Smooth muscle cell (in vitro differentiated cells): ENCODE measurements at regions not wholly inside any gene's neighbourhood (a gene's known extent, or its start where the extent isn't known, plus 50 kb on each side); places are given as distances from the start of the nearest gene placed in this dataset.
"Not testable (repeated sequence)": the region's sequence is repeated elsewhere in the genome, so short reads cannot be mapped to it uniquely, and the experiment has no call there.

Source experiments
- DNase-seq: peaks from one replicate; lab custom pipeline; 2025; ENCODE audit not compliant: unreplicated experiment; lab: John Stamatoyannopoulos, UW
- H2AFZ ChIP-seq: fragments of 200-600 bp; sonication (generic); 2 replicates; pipeline ENCODE4 v1.6.0; 2016; ENCODE audit warnings: antibody characterized with exemption, low read depth, mild to moderate bottlenecking
- H3F3A ChIP-seq: fragments of 200-600 bp; sonication (generic); 2 replicates; pipeline ENCODE4 v1.6.0; 2017; ENCODE audit warnings: antibody characterized with exemption, low read depth
- H3K27ac ChIP-seq: fragments of 200-600 bp; sonication (generic); 2 replicates; pipeline ENCODE4 v1.5.1; 2016; ENCODE audit warnings: low read depth, mild to moderate bottlenecking
- H3K27me3 ChIP-seq: fragments of 200-600 bp; sonication (generic); 2 replicates; pipeline ENCODE4 v1.6.1; 2016; ENCODE audit warnings: low read depth, mild to moderate bottlenecking
- H3K36me3 ChIP-seq: fragments of 200-600 bp; sonication (generic); 2 replicates; pipeline ENCODE4 v1.5.1; 2016; ENCODE audit warnings: low read depth
- H3K4me1 ChIP-seq: fragments of 200-600 bp; sonication (generic); 2 replicates; pipeline ENCODE4 v1.5.1; 2016; ENCODE audit warnings: low read depth
- H3K4me2 ChIP-seq: fragments of 200-600 bp; sonication (generic); 2 replicates; pipeline ENCODE4 v1.6.0; 2016; ENCODE audit warnings: mild to moderate bottlenecking
- H3K4me3 ChIP-seq: fragments of 200-600 bp; sonication (generic); 2 replicates; pipeline ENCODE4 v1.5.1; 2016; ENCODE audit warnings: mild to moderate bottlenecking
- H3K79me2 ChIP-seq: fragments of 200-600 bp; sonication (generic); 2 replicates; pipeline ENCODE4 v1.6.0; 2016; ENCODE audit warnings: low read depth, mild to moderate bottlenecking
- H3K9ac ChIP-seq: fragments of 200-600 bp; sonication (generic); 2 replicates; pipeline ENCODE4 v1.6.0; 2016; ENCODE audit warnings: low read depth
- H3K9me3 ChIP-seq: fragments of 200-600 bp; sonication (generic); replicated peaks from 2 replicates; pipeline ENCODE4 v1.5.1; 2016; ENCODE audit warnings: low read depth
- H4K20me1 ChIP-seq: fragments of 200-600 bp; sonication (generic); 2 replicates; pipeline ENCODE4 v1.6.0; 2016; ENCODE audit warnings: low read depth
- WGBS: methylation state at CpG from one replicate; pipeline ENCODE4 v1.1.7; 2016; ENCODE audit warnings: low lambda C conversion rate; 5-methylcytosine and 5-hydroxymethylcytosine counted together
- TF ChIP-seq, protein P1 (sequence below): fragments of 200-600 bp; sonication (generic); IDR thresholded peaks from 2 replicates; pipeline ENCODE4 v1.5.1; 2017; ENCODE audit warnings: borderline replicate concordance, mild to moderate bottlenecking, antibody characterized with exemption; ENCODE audit not compliant: insufficient read depth, poor library complexity, severe bottlenecking

DNA sequence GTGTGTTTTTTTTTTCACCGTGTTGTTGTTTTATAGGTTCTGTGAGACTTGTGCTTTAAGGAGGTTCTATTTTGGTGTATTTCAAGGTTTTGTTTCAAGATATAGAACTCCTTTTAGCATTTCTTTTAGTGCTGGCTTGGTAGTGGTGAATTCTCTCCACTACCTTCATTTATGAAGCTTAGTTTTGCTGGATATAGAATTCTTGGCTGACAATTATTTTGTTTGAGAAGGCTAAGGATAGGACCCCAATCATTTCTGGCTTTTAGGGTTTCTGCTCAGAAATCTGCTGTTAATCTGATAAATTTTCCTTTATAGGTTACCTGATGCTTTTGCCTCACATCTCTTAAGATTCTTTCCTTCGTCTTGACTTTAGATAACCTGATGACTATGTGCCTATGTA lies 66.8 kb downstream of the MSTN start:
- no peak overlapping the region for H3K4me2 ChIP-seq
- TF ChIP-seq, protein P1, sequence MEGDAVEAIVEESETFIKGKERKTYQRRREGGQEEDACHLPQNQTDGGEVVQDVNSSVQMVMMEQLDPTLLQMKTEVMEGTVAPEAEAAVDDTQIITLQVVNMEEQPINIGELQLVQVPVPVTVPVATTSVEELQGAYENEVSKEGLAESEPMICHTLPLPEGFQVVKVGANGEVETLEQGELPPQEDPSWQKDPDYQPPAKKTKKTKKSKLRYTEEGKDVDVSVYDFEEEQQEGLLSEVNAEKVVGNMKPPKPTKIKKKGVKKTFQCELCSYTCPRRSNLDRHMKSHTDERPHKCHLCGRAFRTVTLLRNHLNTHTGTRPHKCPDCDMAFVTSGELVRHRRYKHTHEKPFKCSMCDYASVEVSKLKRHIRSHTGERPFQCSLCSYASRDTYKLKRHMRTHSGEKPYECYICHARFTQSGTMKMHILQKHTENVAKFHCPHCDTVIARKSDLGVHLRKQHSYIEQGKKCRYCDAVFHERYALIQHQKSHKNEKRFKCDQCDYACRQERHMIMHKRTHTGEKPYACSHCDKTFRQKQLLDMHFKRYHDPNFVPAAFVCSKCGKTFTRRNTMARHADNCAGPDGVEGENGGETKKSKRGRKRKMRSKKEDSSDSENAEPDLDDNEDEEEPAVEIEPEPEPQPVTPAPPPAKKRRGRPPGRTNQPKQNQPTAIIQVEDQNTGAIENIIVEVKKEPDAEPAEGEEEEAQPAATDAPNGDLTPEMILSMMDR = no peak
- H4K20me1 ChIP-seq = no peaks in the 10 kb centered on the region
- H3K79me2 ChIP-seq = no peaks in the 10 kb centered on the region
- no peaks in the 10 kb centered on the region for H3K36me3 ChIP-seq
- H3K27ac ChIP-seq = no peak overlapping the region
- no peak overlapping the region for H3K9ac ChIP-seq
- DNase-seq = no peak
- no peak overlapping the region for H3K4me3 ChIP-seq
- H3K4me1 ChIP-seq = no peaks in the 10 kb centered on the region
- no peak overlapping the region for H2AFZ ChIP-seq
- H3K27me3 ChIP-seq = no peaks in the 10 kb centered on the region
- H3F3A ChIP-seq = no peaks in the 10 kb centered on the region
- WGBS = 71% methylated on average over 2 of the region's 2 CpGs
- H3K9me3 ChIP-seq = no peaks in the 10 kb centered on the region

DNA sequence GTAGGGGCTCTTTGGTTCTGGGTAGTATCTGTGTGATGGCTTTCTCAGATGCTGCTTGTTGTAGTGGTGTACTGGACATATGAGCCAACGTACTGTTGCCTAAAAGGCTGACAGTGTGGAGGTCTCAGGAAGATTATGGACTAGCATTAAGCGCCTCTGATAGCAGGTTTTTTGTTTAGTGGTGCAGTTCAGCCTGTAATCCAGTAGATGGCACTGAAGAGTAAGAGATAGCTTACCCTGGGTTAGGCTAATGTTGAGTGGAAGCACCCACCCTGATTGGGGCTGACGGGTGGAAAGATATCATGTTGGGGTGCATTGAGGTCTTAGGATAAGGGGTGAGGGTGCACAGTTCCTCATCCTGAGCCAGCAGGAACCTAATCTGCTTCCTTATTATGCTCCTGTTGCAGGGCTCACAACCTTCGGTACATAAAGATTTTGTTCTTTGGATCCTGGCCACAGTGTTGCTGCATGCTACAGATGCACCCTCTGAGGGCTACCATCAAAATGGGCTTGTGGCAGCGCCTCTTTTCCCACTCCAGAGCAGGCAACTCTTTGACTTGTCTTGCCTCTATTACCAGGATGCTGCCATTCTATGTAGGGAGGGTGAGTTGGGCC lies 79.6 kb downstream of the MSTN start:
- Histone ChIP-seq H3K9me3 (peaks cover 10% of the 10 kb centered on the region), H4K20me1 (no peaks in the 10 kb centered on the region), H3F3A (no peaks in the 10 kb centered on the region), H3K79me2 (no peaks in the 10 kb centered on the region), H3K4me2 (no peak overlapping the region), H3K4me1 (no peaks in the 10 kb centered on the region), H2AFZ (no peak overlapping the region), H3K36me3 (no peaks in the 10 kb centered on the region), H3K27ac (no peak overlapping the region), H3K9ac (no peak overlapping the region), H3K27me3 (no peaks in the 10 kb centered on the region), H3K4me3 (no peak overlapping the region)
- TF ChIP-seq, protein P1 = peak; percentile 16
- 71% methylated on average over 5 of the region's 5 CpGs for WGBS
- no peak for DNase-seq

DNA sequence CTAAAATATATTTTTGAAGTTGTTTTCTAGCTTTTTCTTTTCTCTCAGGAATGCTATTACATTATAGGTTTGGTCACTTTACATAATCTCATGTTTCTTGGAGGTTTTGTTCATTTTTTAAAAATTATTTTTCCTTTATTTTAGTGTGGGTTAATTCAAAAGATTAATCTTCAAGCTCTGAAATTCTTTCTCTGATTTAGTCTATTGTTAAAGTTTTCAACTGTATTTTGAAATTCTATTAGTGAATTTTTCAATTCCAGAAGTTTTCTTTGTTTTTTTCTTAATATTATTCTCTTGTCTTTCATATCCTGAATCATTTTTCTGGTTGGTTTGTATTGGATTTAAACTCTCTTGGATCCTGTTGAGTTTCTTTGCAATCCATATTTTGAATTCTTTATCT lies 80.4 kb downstream of the MSTN start:
- no peak overlapping the region for H3K4me3 ChIP-seq
- H3K36me3 ChIP-seq = no peaks in the 10 kb centered on the region
- H3K4me2 ChIP-seq = no peak overlapping the region
- no peak overlapping the region for H2AFZ ChIP-seq
- H3K27ac ChIP-seq = no peak overlapping the region
- H3K4me1 ChIP-seq = no peaks in the 10 kb centered on the region
- no peaks in the 10 kb centered on the region for H3F3A ChIP-seq
- H3K27me3 ChIP-seq = no peaks in the 10 kb centered on the region
- no peaks in the 10 kb centered on the region for H3K79me2 ChIP-seq
- H4K20me1 ChIP-seq = no peaks in the 10 kb centered on the region
- H3K9me3 ChIP-seq = peaks cover 10% of the 10 kb centered on the region
- TF ChIP-seq, protein P1 = no peak
- no peak for DNase-seq
- H3K9ac ChIP-seq = no peak overlapping the region

DNA sequence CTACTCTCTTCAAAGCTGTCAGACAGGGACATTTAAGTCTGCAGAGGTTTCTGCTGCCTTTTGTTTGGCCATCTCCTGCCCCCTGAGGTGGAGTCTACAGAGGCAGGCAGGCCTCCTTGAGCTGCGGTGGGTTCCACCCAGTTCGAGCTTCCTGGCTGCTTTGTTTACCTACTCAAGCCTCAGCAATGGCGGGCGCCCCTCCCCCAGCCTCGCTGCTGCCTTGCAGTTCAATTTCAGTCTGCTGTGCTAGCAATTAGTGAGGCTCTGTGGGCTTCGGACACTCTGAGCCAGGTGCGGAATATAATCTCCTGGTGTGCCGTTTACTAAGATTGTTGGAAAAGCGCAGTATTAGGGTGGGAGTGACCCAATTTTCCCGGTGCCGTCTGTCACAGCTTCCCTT lies 86.0 kb downstream of the MSTN start:
- not testable (repeated sequence) for H3F3A ChIP-seq, H4K20me1 ChIP-seq, H3K27ac ChIP-seq, H3K79me2 ChIP-seq, H3K27me3 ChIP-seq, DNase-seq, H3K9ac ChIP-seq, H3K4me1 ChIP-seq, H3K36me3 ChIP-seq, H3K4me3 ChIP-seq, H2AFZ ChIP-seq, H3K9me3 ChIP-seq, H3K4me2 ChIP-seq
- WGBS = 88% methylated on average over 11 of the region's 11 CpGs
